Peyer's patch (tissue), 4 donors: ENCODE measurements at regions not wholly inside any gene's neighbourhood (a gene's known extent, or its start where the extent isn't known, plus 50 kb on each side); places are given as distances from the start of the nearest gene placed in this dataset.

ENCODE experiments used
- POLR2A ChIP-seq, 2 donors: fragments of 450-650 bp; IDR thresholded peaks; one replicate each; pipeline ENCODE4 v1.5.1; 2017; ENCODE audit warnings: antibody characterized with exemption in 2 of 2, mild to moderate bottlenecking in 2 of 2, moderate library complexity in 2 of 2
- TF ChIP-seq, protein P1 (sequence below), 6 experiments: fragments of 450-650 bp in 4 of 6; fragments of 200-600 bp in 2 of 6; sonication (generic) in 1 of 6; IDR thresholded peaks; one replicate each; pipeline ENCODE4 v1.5.1; 2017 to 2019; ENCODE audit warnings: antibody characterized with exemption in 6 of 6, mild to moderate bottlenecking in 3 of 6, moderate library complexity in 1 of 6

DNA sequence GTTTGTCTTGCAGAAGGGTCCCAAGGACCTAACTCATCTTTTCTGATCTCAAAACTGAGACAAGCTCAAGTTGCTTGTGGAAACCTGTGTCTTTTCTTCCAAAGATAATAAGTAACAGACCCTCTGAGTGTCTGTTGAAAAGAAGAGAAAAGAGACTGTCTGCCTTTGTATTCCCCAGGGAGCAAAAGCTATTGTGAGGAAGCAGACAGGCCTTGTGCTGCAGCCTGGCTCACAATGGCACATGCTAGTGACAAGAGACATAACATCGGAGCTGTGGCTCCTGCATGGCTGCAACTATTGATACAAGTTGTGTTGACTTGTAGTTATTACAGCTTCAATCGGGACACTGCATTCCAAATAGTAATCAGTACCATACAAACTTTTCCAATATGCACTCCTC lies 202.9 kb downstream of the DKK1 start:
- TF ChIP-seq, protein P1, sequence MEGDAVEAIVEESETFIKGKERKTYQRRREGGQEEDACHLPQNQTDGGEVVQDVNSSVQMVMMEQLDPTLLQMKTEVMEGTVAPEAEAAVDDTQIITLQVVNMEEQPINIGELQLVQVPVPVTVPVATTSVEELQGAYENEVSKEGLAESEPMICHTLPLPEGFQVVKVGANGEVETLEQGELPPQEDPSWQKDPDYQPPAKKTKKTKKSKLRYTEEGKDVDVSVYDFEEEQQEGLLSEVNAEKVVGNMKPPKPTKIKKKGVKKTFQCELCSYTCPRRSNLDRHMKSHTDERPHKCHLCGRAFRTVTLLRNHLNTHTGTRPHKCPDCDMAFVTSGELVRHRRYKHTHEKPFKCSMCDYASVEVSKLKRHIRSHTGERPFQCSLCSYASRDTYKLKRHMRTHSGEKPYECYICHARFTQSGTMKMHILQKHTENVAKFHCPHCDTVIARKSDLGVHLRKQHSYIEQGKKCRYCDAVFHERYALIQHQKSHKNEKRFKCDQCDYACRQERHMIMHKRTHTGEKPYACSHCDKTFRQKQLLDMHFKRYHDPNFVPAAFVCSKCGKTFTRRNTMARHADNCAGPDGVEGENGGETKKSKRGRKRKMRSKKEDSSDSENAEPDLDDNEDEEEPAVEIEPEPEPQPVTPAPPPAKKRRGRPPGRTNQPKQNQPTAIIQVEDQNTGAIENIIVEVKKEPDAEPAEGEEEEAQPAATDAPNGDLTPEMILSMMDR (IDR thresholded peaks at IDR 0.05) = no peak
- no peak for TF ChIP-seq POLR2A (IDR thresholded peaks at IDR 0.05)
